Rectal smooth muscle tissue (tissue), 1 donor: ENCODE measurements at regions not wholly inside any gene's neighbourhood (a gene's known extent, or its start where the extent isn't known, plus 50 kb on each side); places are given as distances from the start of the nearest gene placed in this dataset.

ENCODE experiments used
- H3K27ac ChIP-seq: one replicate; pipeline ENCODE4 v1.7.0; 2013; ENCODE audit warnings: low read depth, low read length, inconsistent platforms
- H3K27me3 ChIP-seq: one replicate; pipeline ENCODE4 v1.7.0; 2013; ENCODE audit warnings: low read length; ENCODE audit not compliant: control insufficient read depth, insufficient read depth
- H3K36me3 ChIP-seq: one replicate; pipeline ENCODE4 v1.7.0; 2013; ENCODE audit warnings: low read length; ENCODE audit not compliant: control insufficient read depth, insufficient read depth
- H3K4me1 ChIP-seq: one replicate; pipeline ENCODE4 v1.7.0; 2013; ENCODE audit warnings: low read length; ENCODE audit not compliant: control insufficient read depth, insufficient read depth
- H3K4me3 ChIP-seq: one replicate; pipeline ENCODE4 v1.7.0; 2013; ENCODE audit warnings: low read length
- H3K9ac ChIP-seq: one replicate; pipeline ENCODE4 v1.7.0; 2013; ENCODE audit warnings: low read length

- Histone ChIP-seq H3K36me3 (no peaks in the 10 kb centered on the region), H3K27ac (no peak overlapping the region), H3K4me1 (no peaks in the 10 kb centered on the region), H3K4me3 (no peak overlapping the region), H3K27me3 (no peaks in the 10 kb centered on the region), H3K9ac (no peak overlapping the region)
Observed at GRCh38 chr21:17402937-17403336, 109.9 kb upstream of the CXADR start.

- no peak overlapping the region for H3K9ac ChIP-seq
- H3K4me1 ChIP-seq: no peaks in the 10 kb centered on the region
- no peak overlapping the region for H3K27ac ChIP-seq
- no peaks in the 10 kb centered on the region for H3K36me3 ChIP-seq
- no peak overlapping the region for H3K4me3 ChIP-seq
- no peaks in the 10 kb centered on the region for H3K27me3 ChIP-seq
Observed at GRCh38 chr21:17406202-17406601, 106.6 kb upstream of the CXADR start.

GRCh38 chr21:17414766-17415165, 98.1 kb upstream of the CXADR start:
- Histone ChIP-seq H3K4me1 (no peaks in the 10 kb centered on the region), H3K27ac (no peak overlapping the region), H3K27me3 (no peaks in the 10 kb centered on the region), H3K4me3 (no peak overlapping the region), H3K36me3 (no peaks in the 10 kb centered on the region), H3K9ac (no peak overlapping the region)

- Histone ChIP-seq H3K9ac (no peak overlapping the region), H3K4me1 (no peaks in the 10 kb centered on the region), H3K4me3 (no peak overlapping the region), H3K27ac (no peak overlapping the region), H3K36me3 (no peaks in the 10 kb centered on the region), H3K27me3 (no peaks in the 10 kb centered on the region)
Observed at GRCh38 chr21:17416139-17416538, 96.7 kb upstream of the CXADR start.

- H3K27ac ChIP-seq: no peak overlapping the region
- H3K4me1 ChIP-seq: no peaks in the 10 kb centered on the region
- no peaks in the 10 kb centered on the region for H3K36me3 ChIP-seq
- no peak overlapping the region for H3K4me3 ChIP-seq
- no peaks in the 10 kb centered on the region for H3K27me3 ChIP-seq
- no peak overlapping the region for H3K9ac ChIP-seq
Observed at GRCh38 chr21:17422931-17423330, 89.9 kb upstream of the CXADR start.

- Histone ChIP-seq H3K4me3 (no peak overlapping the region), H3K27me3 (no peaks in the 10 kb centered on the region), H3K27ac (no peak overlapping the region), H3K4me1 (no peaks in the 10 kb centered on the region), H3K36me3 (no peaks in the 10 kb centered on the region), H3K9ac (no peak overlapping the region)
Observed at GRCh38 chr21:17427157-17427556, 85.7 kb upstream of the CXADR start.

GRCh38 chr21:17427831-17428483, 84.9 kb upstream of the CXADR start:
- Histone ChIP-seq H3K27me3 (no peaks in the 10 kb centered on the region), H3K27ac (no peak overlapping the region), H3K4me1 (no peaks in the 10 kb centered on the region), H3K9ac (no peak overlapping the region), H3K36me3 (no peaks in the 10 kb centered on the region), H3K4me3 (no peak overlapping the region)

- H3K9ac ChIP-seq: no peak overlapping the region
- no peaks in the 10 kb centered on the region for H3K27me3 ChIP-seq
- H3K36me3 ChIP-seq: no peaks in the 10 kb centered on the region
- H3K4me3 ChIP-seq: no peak overlapping the region
- H3K4me1 ChIP-seq: no peaks in the 10 kb centered on the region
- H3K27ac ChIP-seq: no peak overlapping the region
Observed at GRCh38 chr21:17428484-17428869, 84.4 kb upstream of the CXADR start.

GRCh38 chr21:17428980-17429379, 83.9 kb upstream of the CXADR start:
- H3K4me1 ChIP-seq: no peaks in the 10 kb centered on the region
- H3K9ac ChIP-seq: no peak overlapping the region
- H3K27me3 ChIP-seq: no peaks in the 10 kb centered on the region
- H3K4me3 ChIP-seq: no peak overlapping the region
- no peak overlapping the region for H3K27ac ChIP-seq
- H3K36me3 ChIP-seq: no peaks in the 10 kb centered on the region

GRCh38 chr21:17429936-17430335, 82.9 kb upstream of the CXADR start:
- H3K27ac ChIP-seq: no peak overlapping the region
- no peaks in the 10 kb centered on the region for H3K36me3 ChIP-seq
- H3K9ac ChIP-seq: no peak overlapping the region
- H3K4me3 ChIP-seq: no peak overlapping the region
- no peaks in the 10 kb centered on the region for H3K4me1 ChIP-seq
- H3K27me3 ChIP-seq: no peaks in the 10 kb centered on the region

GRCh38 chr21:17432732-17433057, 80.1 kb upstream of the CXADR start:
- no peak overlapping the region for H3K4me3 ChIP-seq
- H3K4me1 ChIP-seq: no peaks in the 10 kb centered on the region
- no peaks in the 10 kb centered on the region for H3K36me3 ChIP-seq
- H3K27me3 ChIP-seq: no peaks in the 10 kb centered on the region
- no peak overlapping the region for H3K27ac ChIP-seq
- H3K9ac ChIP-seq: no peak overlapping the region

GRCh38 chr21:17433730-17434129, 79.1 kb upstream of the CXADR start:
- no peaks in the 10 kb centered on the region for H3K27me3 ChIP-seq
- no peak overlapping the region for H3K27ac ChIP-seq
- H3K4me3 ChIP-seq: no peak overlapping the region
- H3K9ac ChIP-seq: no peak overlapping the region
- no peaks in the 10 kb centered on the region for H3K4me1 ChIP-seq
- H3K36me3 ChIP-seq: no peaks in the 10 kb centered on the region

GRCh38 chr21:17435565-17436543, 77.0 kb upstream of the CXADR start:
- no peak overlapping the region for H3K4me3 ChIP-seq
- H3K27me3 ChIP-seq: no peaks in the 10 kb centered on the region
- no peak overlapping the region for H3K27ac ChIP-seq
- no peak overlapping the region for H3K9ac ChIP-seq
- no peaks in the 10 kb centered on the region for H3K36me3 ChIP-seq
- no peaks in the 10 kb centered on the region for H3K4me1 ChIP-seq
